ENCODE measurements at regions not wholly inside any gene's neighbourhood (a gene's known extent, or its start where the extent isn't known, plus 50 kb on each side); places are given as distances from the start of the nearest gene placed in this dataset.

DNA sequence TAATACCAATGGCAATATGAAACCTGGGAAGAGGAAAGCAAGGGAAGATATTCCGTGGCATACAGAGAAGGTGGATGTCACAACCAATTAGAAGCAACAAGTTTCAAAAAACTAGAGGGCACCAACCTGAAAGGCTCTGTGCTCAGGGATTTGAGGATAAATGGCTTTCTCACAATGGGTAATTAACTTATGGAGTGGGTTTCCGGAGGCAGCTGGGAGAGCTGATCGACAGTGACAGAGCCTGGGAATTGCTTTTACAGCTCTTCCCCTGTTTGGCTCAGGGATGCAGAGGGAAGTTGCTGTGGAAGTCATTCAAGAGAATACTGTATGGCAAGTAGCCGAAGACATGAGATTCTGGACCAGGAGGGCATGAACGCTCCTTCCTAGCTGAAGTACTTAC lies 237.0 kb downstream of the KIF4B start:
- no peaks in the 10 kb centered on the region for H3K9me3 ChIP-seq (ENCODE audit: control insufficient read depth in 3 of 3, low read length in 3 of 3)
- H3K9ac ChIP-seq (ENCODE audit: low read depth in 1 of 3, low read length in 3 of 3) = no peak overlapping the region
- H3K27me3 ChIP-seq (ENCODE audit: control insufficient read depth in 3 of 3, insufficient read depth in 3 of 3, low read length in 3 of 3) = no peaks in the 10 kb centered on the region
- H3K4me1 ChIP-seq (ENCODE audit: control insufficient read depth in 3 of 3, insufficient read depth in 3 of 3, low read length in 3 of 3) = no peaks in the 10 kb centered on the region
- H3K27ac ChIP-seq (ENCODE audit: low read depth, low read length) = no peak overlapping the region
- no peaks in the 10 kb centered on the region for H3K36me3 ChIP-seq (ENCODE audit: control insufficient read depth in 3 of 3, insufficient read depth in 3 of 3, low read length in 3 of 3)
- no peak overlapping the region for H3K4me3 ChIP-seq (ENCODE audit: low read length in 3 of 3)

DNA sequence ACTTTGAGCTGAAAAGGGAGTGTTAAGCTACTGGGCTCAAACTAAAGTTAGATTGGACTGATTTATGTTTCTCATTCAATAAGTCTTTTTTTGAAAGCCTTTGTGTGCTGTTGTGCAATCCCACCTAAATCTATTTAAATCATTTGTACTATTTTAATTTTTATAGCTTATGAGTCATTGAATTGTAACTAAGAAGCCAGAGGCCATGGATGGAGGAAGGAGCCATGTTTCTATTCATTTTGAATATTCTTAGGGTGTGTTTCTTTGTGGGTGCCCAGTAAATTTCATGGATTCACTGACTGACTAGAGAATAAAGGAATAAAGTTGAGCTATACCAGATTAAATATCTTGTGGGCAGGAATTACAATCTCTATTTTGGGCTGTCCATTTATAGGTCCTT lies 238.5 kb downstream of the KIF4B start:
- Histone ChIP-seq H3K9me3 (ENCODE audit: control insufficient read depth in 3 of 3, low read length in 3 of 3) (no peaks in the 10 kb centered on the region), H3K36me3 (ENCODE audit: control insufficient read depth in 3 of 3, insufficient read depth in 3 of 3, low read length in 3 of 3) (no peaks in the 10 kb centered on the region), H3K4me1 (ENCODE audit: control insufficient read depth in 3 of 3, insufficient read depth in 3 of 3, low read length in 3 of 3) (no peaks in the 10 kb centered on the region), H3K4me3 (ENCODE audit: low read length in 3 of 3) (no peak overlapping the region), H3K9ac (ENCODE audit: low read depth in 1 of 3, low read length in 3 of 3) (no peak overlapping the region), H3K27ac (ENCODE audit: low read depth, low read length) (no peak overlapping the region), H3K27me3 (ENCODE audit: control insufficient read depth in 3 of 3, insufficient read depth in 3 of 3, low read length in 3 of 3) (no peaks in the 10 kb centered on the region)

- H3K4me3 ChIP-seq (ENCODE audit: low read length in 3 of 3) = no peak overlapping the region
- no peaks in the 10 kb centered on the region for H3K36me3 ChIP-seq (ENCODE audit: control insufficient read depth in 3 of 3, insufficient read depth in 3 of 3, low read length in 3 of 3)
- H3K9ac ChIP-seq (ENCODE audit: low read depth in 1 of 3, low read length in 3 of 3) = no peak overlapping the region
- no peaks in the 10 kb centered on the region for H3K4me1 ChIP-seq (ENCODE audit: control insufficient read depth in 3 of 3, insufficient read depth in 3 of 3, low read length in 3 of 3)
- H3K9me3 ChIP-seq (ENCODE audit: control insufficient read depth in 3 of 3, low read length in 3 of 3) = no peaks in the 10 kb centered on the region
- H3K27me3 ChIP-seq (ENCODE audit: control insufficient read depth in 3 of 3, insufficient read depth in 3 of 3, low read length in 3 of 3) = no peaks in the 10 kb centered on the region
- no peak overlapping the region for H3K27ac ChIP-seq (ENCODE audit: low read depth, low read length)
Measured at GRCh38 chr5:155252717-155253116, 239.2 kb downstream of the KIF4B start.

DNA sequence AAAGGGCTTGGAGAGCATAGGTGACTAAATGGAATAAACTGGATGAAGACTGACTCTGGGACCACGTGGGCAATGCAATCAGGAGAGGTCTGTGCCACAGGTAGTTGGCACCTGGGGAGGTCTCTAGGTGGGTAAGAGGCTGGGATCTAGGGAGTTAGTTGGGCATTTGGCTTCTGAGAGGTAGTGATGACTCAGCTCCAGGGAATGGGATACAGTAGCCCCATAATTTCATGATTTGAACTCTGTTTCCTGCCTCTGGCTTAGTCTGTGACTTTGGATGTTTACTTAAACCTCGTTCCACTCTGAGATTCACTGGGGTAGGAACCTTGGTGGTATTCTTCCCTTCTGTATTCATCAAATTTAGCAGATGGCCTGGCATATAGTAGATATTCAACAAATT lies 240.8 kb downstream of the KIF4B start:
- no peak overlapping the region for H3K9ac ChIP-seq (ENCODE audit: low read depth in 1 of 3, low read length in 3 of 3)
- no peak overlapping the region for H3K27ac ChIP-seq (ENCODE audit: low read depth, low read length)
- H3K4me1 ChIP-seq (ENCODE audit: control insufficient read depth in 3 of 3, insufficient read depth in 3 of 3, low read length in 3 of 3) = no peaks in the 10 kb centered on the region
- peaks cover 0 to 2% (median 0%) of the 10 kb centered on the region in 3 donors for H3K27me3 ChIP-seq (ENCODE audit: control insufficient read depth in 3 of 3, insufficient read depth in 3 of 3, low read length in 3 of 3)
- no peaks in the 10 kb centered on the region for H3K9me3 ChIP-seq (ENCODE audit: control insufficient read depth in 3 of 3, low read length in 3 of 3)
- H3K36me3 ChIP-seq (ENCODE audit: control insufficient read depth in 3 of 3, insufficient read depth in 3 of 3, low read length in 3 of 3) = no peaks in the 10 kb centered on the region
- no peak overlapping the region for H3K4me3 ChIP-seq (ENCODE audit: low read length in 3 of 3)

DNA sequence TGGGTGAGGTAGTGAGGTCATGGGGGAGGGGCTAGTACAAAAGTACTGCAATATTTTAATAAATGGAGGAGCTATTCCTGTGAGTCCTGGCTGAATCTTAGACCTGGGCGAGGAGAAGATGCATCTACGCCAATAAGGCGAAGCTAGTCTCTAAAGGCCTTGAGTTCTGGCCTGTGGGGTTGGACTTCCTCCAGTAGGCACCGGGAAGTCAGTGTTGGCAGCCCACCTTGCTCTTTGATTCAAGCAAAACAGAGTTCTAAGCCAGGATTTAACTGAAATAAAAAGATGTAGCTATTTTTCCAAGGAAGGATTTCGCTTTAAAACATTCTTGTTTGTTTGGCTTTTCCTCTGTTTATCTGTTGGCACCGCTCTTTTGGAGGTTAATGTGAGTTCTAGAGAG lies 244.6 kb downstream of the KIF4B start:
- Histone ChIP-seq H3K9me3 (ENCODE audit: control insufficient read depth in 3 of 3, low read length in 3 of 3) (no peaks in the 10 kb centered on the region), H3K27ac (ENCODE audit: low read depth, low read length) (no peak overlapping the region), H3K4me3 (ENCODE audit: low read length in 3 of 3) (no peak overlapping the region), H3K36me3 (ENCODE audit: control insufficient read depth in 3 of 3, insufficient read depth in 3 of 3, low read length in 3 of 3) (no peaks in the 10 kb centered on the region), H3K9ac (ENCODE audit: low read depth in 1 of 3, low read length in 3 of 3) (no peak overlapping the region), H3K27me3 (ENCODE audit: control insufficient read depth in 3 of 3, insufficient read depth in 3 of 3, low read length in 3 of 3) (peaks cover 0 to 5% (median 0%) of the 10 kb centered on the region in 3 donors), H3K4me1 (ENCODE audit: control insufficient read depth in 3 of 3, insufficient read depth in 3 of 3, low read length in 3 of 3) (no peaks in the 10 kb centered on the region)

DNA sequence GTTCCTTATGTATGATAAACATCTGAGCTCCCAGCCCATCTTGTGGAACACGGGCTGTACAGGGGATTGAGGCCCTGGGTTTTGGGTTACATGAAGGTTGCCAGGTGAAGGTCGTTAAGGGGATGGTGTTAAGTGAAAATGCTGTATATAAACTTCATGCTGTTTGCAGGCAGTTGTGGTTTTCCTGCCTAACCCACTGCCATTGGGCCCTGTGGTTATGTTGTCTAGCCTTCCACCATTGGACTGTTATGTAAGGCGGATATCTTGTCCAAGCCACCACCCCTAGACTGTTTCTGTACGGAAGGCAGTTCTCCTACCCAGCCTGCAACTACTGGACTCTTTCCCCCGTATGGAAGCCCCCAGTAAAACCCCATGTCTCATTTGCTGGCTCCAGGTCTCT lies 246.1 kb downstream of the KIF4B start:
- H3K9me3 ChIP-seq (ENCODE audit: control insufficient read depth in 3 of 3, low read length in 3 of 3) = no peaks in the 10 kb centered on the region
- H3K9ac ChIP-seq (ENCODE audit: low read depth in 1 of 3, low read length in 3 of 3) = no peak overlapping the region
- no peaks in the 10 kb centered on the region for H3K36me3 ChIP-seq (ENCODE audit: control insufficient read depth in 3 of 3, insufficient read depth in 3 of 3, low read length in 3 of 3)
- H3K4me3 ChIP-seq (ENCODE audit: low read length in 3 of 3) = no peak overlapping the region
- peaks cover 0 to 5% (median 0%) of the 10 kb centered on the region in 3 donors for H3K27me3 ChIP-seq (ENCODE audit: control insufficient read depth in 3 of 3, insufficient read depth in 3 of 3, low read length in 3 of 3)
- H3K27ac ChIP-seq (ENCODE audit: low read depth, low read length) = no peak overlapping the region
- no peaks in the 10 kb centered on the region for H3K4me1 ChIP-seq (ENCODE audit: control insufficient read depth in 3 of 3, insufficient read depth in 3 of 3, low read length in 3 of 3)

- Histone ChIP-seq H3K36me3 (ENCODE audit: control insufficient read depth in 3 of 3, insufficient read depth in 3 of 3, low read length in 3 of 3) (no peaks in the 10 kb centered on the region), H3K4me1 (ENCODE audit: control insufficient read depth in 3 of 3, insufficient read depth in 3 of 3, low read length in 3 of 3) (no peaks in the 10 kb centered on the region), H3K27me3 (ENCODE audit: control insufficient read depth in 3 of 3, insufficient read depth in 3 of 3, low read length in 3 of 3) (peaks cover 0 to 5% (median 0%) of the 10 kb centered on the region in 3 donors), H3K27ac (ENCODE audit: low read depth, low read length) (no peak overlapping the region), H3K9ac (ENCODE audit: low read depth in 1 of 3, low read length in 3 of 3) (no peak overlapping the region), H3K4me3 (ENCODE audit: low read length in 3 of 3) (no peak overlapping the region), H3K9me3 (ENCODE audit: control insufficient read depth in 3 of 3, low read length in 3 of 3) (no peaks in the 10 kb centered on the region)
Measured at GRCh38 chr5:155260798-155261197, 247.2 kb downstream of the KIF4B start.

DNA sequence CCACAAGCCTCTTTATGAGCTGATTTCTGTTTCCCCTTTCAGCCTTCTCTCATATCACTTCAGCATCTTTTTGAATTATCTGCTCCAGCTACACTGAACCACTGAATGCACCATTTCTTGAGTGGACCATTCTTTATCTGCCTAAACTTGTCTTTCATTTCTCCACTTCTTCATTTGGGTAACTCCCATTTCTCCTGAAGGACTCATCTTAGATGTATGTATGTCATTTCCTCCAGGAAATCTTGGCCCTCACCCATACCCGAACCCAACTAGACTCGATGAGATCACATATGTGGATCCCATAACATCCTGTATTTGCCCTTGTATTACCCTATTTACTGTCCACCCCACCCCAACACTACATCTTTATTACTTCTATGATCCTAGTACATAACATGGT lies 249.8 kb downstream of the KIF4B start:
- H3K9ac ChIP-seq (ENCODE audit: low read depth in 1 of 3, low read length in 3 of 3) = no peak overlapping the region
- no peaks in the 10 kb centered on the region for H3K9me3 ChIP-seq (ENCODE audit: control insufficient read depth in 3 of 3, low read length in 3 of 3)
- no peaks in the 10 kb centered on the region for H3K36me3 ChIP-seq (ENCODE audit: control insufficient read depth in 3 of 3, insufficient read depth in 3 of 3, low read length in 3 of 3)
- H3K4me1 ChIP-seq (ENCODE audit: control insufficient read depth in 3 of 3, insufficient read depth in 3 of 3, low read length in 3 of 3) = no peaks in the 10 kb centered on the region
- peaks cover 0 to 5% (median 0%) of the 10 kb centered on the region in 3 donors for H3K27me3 ChIP-seq (ENCODE audit: control insufficient read depth in 3 of 3, insufficient read depth in 3 of 3, low read length in 3 of 3)
- no peak overlapping the region for H3K4me3 ChIP-seq (ENCODE audit: low read length in 3 of 3)
- no peak overlapping the region for H3K27ac ChIP-seq (ENCODE audit: low read depth, low read length)

- Histone ChIP-seq H3K27ac (ENCODE audit: low read depth, low read length) (no peak overlapping the region), H3K9me3 (ENCODE audit: control insufficient read depth in 3 of 3, low read length in 3 of 3) (no peaks in the 10 kb centered on the region), H3K4me3 (ENCODE audit: low read length in 3 of 3) (no peak overlapping the region), H3K4me1 (ENCODE audit: control insufficient read depth in 3 of 3, insufficient read depth in 3 of 3, low read length in 3 of 3) (no peaks in the 10 kb centered on the region), H3K27me3 (ENCODE audit: control insufficient read depth in 3 of 3, insufficient read depth in 3 of 3, low read length in 3 of 3) (peaks cover 0 to under 1% (median 0%) of the 10 kb centered on the region in 3 donors), H3K9ac (ENCODE audit: low read depth in 1 of 3, low read length in 3 of 3) (no peak overlapping the region), H3K36me3 (ENCODE audit: control insufficient read depth in 3 of 3, insufficient read depth in 3 of 3, low read length in 3 of 3) (no peaks in the 10 kb centered on the region)
Measured at GRCh38 chr5:155264809-155265208, 251.3 kb downstream of the KIF4B start.

DNA sequence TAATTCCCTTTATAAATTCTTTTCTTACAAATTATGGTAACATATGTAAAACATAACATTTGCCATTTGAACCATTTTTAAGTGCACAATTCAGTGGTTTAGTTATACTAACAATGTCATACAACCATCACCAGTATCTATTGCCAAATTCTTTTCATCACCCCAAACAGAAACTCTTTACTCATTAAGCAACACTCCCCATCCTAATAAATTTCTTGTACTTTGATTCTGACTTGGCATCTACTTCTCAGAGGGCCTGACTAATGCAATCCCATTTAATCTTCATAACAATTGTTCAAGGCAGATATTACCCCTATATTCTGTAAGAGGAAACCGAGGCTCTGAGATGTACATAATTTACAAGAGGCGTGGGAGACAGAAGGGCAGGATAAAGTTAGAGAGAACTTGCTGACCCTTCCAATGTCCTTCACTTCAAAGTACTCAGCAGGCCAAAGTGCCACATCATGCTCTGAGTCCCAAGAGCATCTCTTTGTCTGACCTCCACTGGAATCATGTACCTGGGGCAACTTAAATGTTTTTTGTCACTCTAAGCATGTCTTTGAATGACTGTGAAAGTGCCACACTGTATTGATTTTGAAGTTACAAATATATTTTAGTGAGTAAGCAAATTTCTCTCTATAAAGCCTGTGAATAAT lies 255.3 kb downstream of the KIF4B start:
- Histone ChIP-seq H3K27me3 (ENCODE audit: control insufficient read depth in 3 of 3, insufficient read depth in 3 of 3, low read length in 3 of 3) (no peaks in the 10 kb centered on the region), H3K36me3 (ENCODE audit: control insufficient read depth in 3 of 3, insufficient read depth in 3 of 3, low read length in 3 of 3) (no peaks in the 10 kb centered on the region), H3K27ac (ENCODE audit: low read depth, low read length) (no peak overlapping the region), H3K4me1 (ENCODE audit: control insufficient read depth in 3 of 3, insufficient read depth in 3 of 3, low read length in 3 of 3) (no peaks in the 10 kb centered on the region), H3K9me3 (ENCODE audit: control insufficient read depth in 3 of 3, low read length in 3 of 3) (no peaks in the 10 kb centered on the region), H3K4me3 (ENCODE audit: low read length in 3 of 3) (no peak overlapping the region), H3K9ac (ENCODE audit: low read depth in 1 of 3, low read length in 3 of 3) (no peak overlapping the region)

Measured in skeletal muscle tissue (tissue), 3 donors.